ENCODE measurements at regions not wholly inside any gene's neighbourhood (a gene's known extent, or its start where the extent isn't known, plus 50 kb on each side); places are given as distances from the start of the nearest gene placed in this dataset.

- no peak for DNase-seq
Measured at GRCh38 chr4:111633663-111634266, 511.5 kb upstream of the FAM241A start.

GRCh38 chr4:111635646-111636045 lies 509.6 kb upstream of the FAM241A start:
- no peak for DNase-seq

- no peak for DNase-seq
Measured at GRCh38 chr4:111636961-111637585, 508.2 kb upstream of the FAM241A start.

GRCh38 chr4:111639120-111639690 lies 506.0 kb upstream of the FAM241A start:
- DNase-seq: no peak

- DNase-seq: no peak
Measured at GRCh38 chr4:111639876-111640275, 505.4 kb upstream of the FAM241A start.

- peak; percentile 23 for DNase-seq
Measured at GRCh38 chr4:111641813-111642579, 503.3 kb upstream of the FAM241A start.

GRCh38 chr4:111648056-111648455 lies 497.2 kb upstream of the FAM241A start:
- no peak for DNase-seq

GRCh38 chr4:111649308-111649707 lies 495.9 kb upstream of the FAM241A start:
- no peak for DNase-seq

- no peak for DNase-seq
Measured at GRCh38 chr4:111650146-111650545, 495.1 kb upstream of the FAM241A start.

GRCh38 chr4:111650674-111651086 lies 494.6 kb upstream of the FAM241A start:
- no peak for DNase-seq

GRCh38 chr4:111652236-111652635 lies 493.0 kb upstream of the FAM241A start:
- no peak for DNase-seq

- no peak for DNase-seq
Measured at GRCh38 chr4:111652986-111653385, 492.3 kb upstream of the FAM241A start.

- DNase-seq: no peak
Measured at GRCh38 chr4:111662496-111662895, 482.8 kb upstream of the FAM241A start.

- no peak for DNase-seq
Measured at GRCh38 chr4:111664308-111664945, 480.8 kb upstream of the FAM241A start.

GRCh38 chr4:111666826-111667360 lies 478.4 kb upstream of the FAM241A start:
- DNase-seq: no peak

- peak; percentile 28 for DNase-seq
Measured at GRCh38 chr4:111671756-111672155, 473.5 kb upstream of the FAM241A start.

- no peak for DNase-seq
Measured at GRCh38 chr4:111675746-111676145, 469.5 kb upstream of the FAM241A start.

GRCh38 chr4:111676533-111676932 lies 468.7 kb upstream of the FAM241A start:
- no peak for DNase-seq

GRCh38 chr4:111678479-111678878 lies 466.8 kb upstream of the FAM241A start:
- no peak for DNase-seq

- DNase-seq: no peak
Measured at GRCh38 chr4:111678908-111679307, 466.3 kb upstream of the FAM241A start.

GRCh38 chr4:111681270-111681669 lies 464.0 kb upstream of the FAM241A start:
- no peak for DNase-seq

- no peak for DNase-seq
Measured at GRCh38 chr4:111681751-111682150, 463.5 kb upstream of the FAM241A start.

- no peak for DNase-seq
Measured at GRCh38 chr4:111685205-111685604, 460.0 kb upstream of the FAM241A start.
